MCF 10A (cell line): ENCODE measurements at regions not wholly inside any gene's neighbourhood (a gene's known extent, or its start where the extent isn't known, plus 50 kb on each side); places are given as distances from the start of the nearest gene placed in this dataset.

ENCODE experiments used
- BruUV-seq: library from RNA; stranded (reverse); fragments of 400-500 nt; replicated peaks from 2 replicates; lab custom pipeline; 2021; lab: Mats Ljungman, UMichigan
- CTCF ChIA-PET: fragments of 300-600 bp; sonication (Branson Sonifier 250); formaldehyde crosslinking; extraction: SDS; loops from one replicate; lab custom pipeline; 2021; ENCODE audit warnings: antibody characterized with exemption, inconsistent platforms; lab: Yijun Ruan, JAX
- POLR2A ChIA-PET: fragments of 300-600, 350-650 bp; sonication (Branson Sonifier 250); formaldehyde crosslinking; extraction: SDS; loops from one replicate; lab custom pipeline; 2020; ENCODE audit warnings: antibody characterized with exemption, inconsistent platforms; lab: Yijun Ruan, JAX
- DNase-seq: peaks from one replicate; pipeline ENCODE4 v3.0.0-alpha.2; 2018; ENCODE audit not compliant: unreplicated experiment
- H3K27ac Mint-ChIP-seq: one replicate; pipeline ENCODE4 v1.8.0; 2022; ENCODE audit warnings: mild to moderate bottlenecking, low read depth, mixed read lengths; ENCODE audit not compliant: unreplicated experiment
- H3K27me3 Mint-ChIP-seq: one replicate; pipeline ENCODE4 v1.8.0; 2022; ENCODE audit warnings: mixed read lengths; ENCODE audit not compliant: insufficient read depth, unreplicated experiment
- H3K36me3 Mint-ChIP-seq: one replicate; pipeline ENCODE4 v1.8.0; 2022; ENCODE audit warnings: mild to moderate bottlenecking, moderate library complexity, mixed read lengths; ENCODE audit not compliant: insufficient read depth, unreplicated experiment
- H3K4me1 Mint-ChIP-seq: one replicate; pipeline ENCODE4 v1.8.0; 2022; ENCODE audit warnings: mixed read lengths; ENCODE audit not compliant: insufficient read depth, unreplicated experiment
- H3K4me3 Mint-ChIP-seq: one replicate; pipeline ENCODE4 v1.8.0; 2022; ENCODE audit warnings: mild to moderate bottlenecking, moderate library complexity, mixed read lengths; ENCODE audit not compliant: unreplicated experiment
- H3K9me3 Mint-ChIP-seq: one replicate; pipeline ENCODE4 v1.8.0; 2022; ENCODE audit warnings: mixed read lengths; ENCODE audit not compliant: unreplicated experiment
- CTCF ChIP-seq: fragments of 200-600 bp; IDR thresholded peaks from one replicate; pipeline ENCODE4 v1.8.0; 2022; ENCODE audit warnings: antibody characterized with exemption, mild to moderate bottlenecking; ENCODE audit not compliant: unreplicated experiment
- intact Hi-C: fragments of 100-400 bp; cut with micrococcal nuclease; formaldehyde crosslinking; loops from 2 replicates; pipeline ENCODE4 v1.14.1; 2022

GRCh38 chr3:23659840-23660430 lies 145.8 kb upstream of the UBE2E1 start:
- H3K36me3 Mint-ChIP-seq: no peaks in the 10 kb centered on the region
- no peak overlapping the region for H3K27ac Mint-ChIP-seq
- H3K4me3 Mint-ChIP-seq: no peak overlapping the region
- ChIA-PET POLR2A (interaction anchor here (0.7 to 1.8 kb wide), 2 partner anchors 8 to 10 kb away, joined by 3 to 5 read pairs; no protein-coding TSS in a partner anchor), CTCF (no interaction called here)
- DNase-seq: no peak
- no peaks in the 10 kb centered on the region for H3K4me1 Mint-ChIP-seq
- H3K9me3 Mint-ChIP-seq: no peaks in the 10 kb centered on the region
- no peaks in the 10 kb centered on the region for H3K27me3 Mint-ChIP-seq
- TF ChIP-seq CTCF: no peak
- intact Hi-C loops: no loop called here
- no TSS peak for BruUV-seq

GRCh38 chr3:23662079-23662617 lies 143.6 kb upstream of the UBE2E1 start:
- no peak for DNase-seq
- no peaks in the 10 kb centered on the region for H3K27me3 Mint-ChIP-seq
- H3K4me1 Mint-ChIP-seq: no peaks in the 10 kb centered on the region
- intact Hi-C loops: no loop called here
- ChIA-PET POLR2A (no interaction called here), CTCF (interaction anchor here (1.3 kb wide), 1 partner anchor 227 kb away, joined by 3 read pairs; no protein-coding TSS in a partner anchor)
- H3K4me3 Mint-ChIP-seq: no peak overlapping the region
- no peaks in the 10 kb centered on the region for H3K9me3 Mint-ChIP-seq
- H3K27ac Mint-ChIP-seq: no peak overlapping the region
- TF ChIP-seq CTCF: no peak
- H3K36me3 Mint-ChIP-seq: no peaks in the 10 kb centered on the region
- no TSS peak for BruUV-seq

GRCh38 chr3:23663246-23663645 lies 142.5 kb upstream of the UBE2E1 start:
- ChIA-PET POLR2A (no interaction called here), CTCF (interaction anchor here (0.6 kb wide), 1 partner anchor 86 kb away, joined by 3 read pairs; no protein-coding TSS in a partner anchor)
- no peak for DNase-seq
- H3K36me3 Mint-ChIP-seq: no peaks in the 10 kb centered on the region
- no peaks in the 10 kb centered on the region for H3K9me3 Mint-ChIP-seq
- no peak overlapping the region for H3K4me3 Mint-ChIP-seq
- BruUV-seq: no TSS peak
- TF ChIP-seq CTCF: no peak
- H3K27me3 Mint-ChIP-seq: no peaks in the 10 kb centered on the region
- H3K4me1 Mint-ChIP-seq: peaks cover 2% of the 10 kb centered on the region
- H3K27ac Mint-ChIP-seq: no peak overlapping the region
- intact Hi-C loops: no loop called here

GRCh38 chr3:23663661-23664186 lies 142.0 kb upstream of the UBE2E1 start:
- Mint-ChIP-seq H3K27ac (no peak overlapping the region), H3K27me3 (no peaks in the 10 kb centered on the region), H3K4me3 (no peak overlapping the region), H3K36me3 (no peaks in the 10 kb centered on the region), H3K4me1 (peaks cover 7% of the 10 kb centered on the region), H3K9me3 (no peaks in the 10 kb centered on the region)
- no TSS peak for BruUV-seq
- ChIA-PET POLR2A (interaction anchor here (1.0 kb wide), 1 partner anchor 12 kb away, joined by 4 read pairs; no protein-coding TSS in a partner anchor), CTCF (no interaction called here)
- TF ChIP-seq CTCF: no peak
- intact Hi-C loops: no loop called here
- peak; percentile 51 for DNase-seq
